ENCODE measurements at regions not wholly inside any gene's neighbourhood (a gene's known extent, or its start where the extent isn't known, plus 50 kb on each side); places are given as distances from the start of the nearest gene placed in this dataset.

DNA sequence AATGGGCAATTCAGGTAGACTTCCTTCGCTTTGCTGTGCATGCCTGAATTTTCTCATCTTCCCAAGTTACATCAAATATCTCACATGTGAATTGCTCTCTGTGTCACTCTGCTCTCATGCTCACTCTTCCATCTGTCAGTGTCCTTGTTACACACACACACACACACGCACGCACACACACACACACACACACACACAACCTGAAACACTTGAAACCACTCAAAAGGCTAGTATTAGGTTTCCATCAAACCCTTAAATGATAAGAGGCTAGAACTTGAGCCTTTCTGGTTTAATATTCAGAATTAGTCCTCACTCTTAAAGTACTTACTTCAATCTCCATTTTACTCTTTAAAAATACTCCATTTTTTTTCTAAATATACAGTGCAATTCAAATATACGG lies 282.4 kb downstream of the C11orf87 start:
- DNase-seq (ENCODE audit: low read depth, low spot score) (no peak), ATAC-seq (no peak)
- CTCF ChIA-PET = no interaction called here
- Histone ChIP-seq H3K27me3 (ENCODE audit: control insufficient read depth, insufficient read depth, low read length) (no peaks in the 10 kb centered on the region), H3K36me3 (ENCODE audit: control insufficient read depth, insufficient read depth, low read length) (no peaks in the 10 kb centered on the region), H3K27ac (ENCODE audit: low read length) (no peak overlapping the region), H3K4me1 (ENCODE audit: control insufficient read depth, insufficient read depth, low read length) (no peaks in the 10 kb centered on the region), H3K4me3 (ENCODE audit: low read depth in 2 of 2, low read length in 2 of 2) (no peak overlapping the region), H3K9me3 (ENCODE audit: control insufficient read depth, insufficient read depth, low read depth, low read length) (no peaks in the 10 kb centered on the region)
- POLR2A ChIA-PET = no interaction called here
- TF ChIP-seq POLR2AphosphoS5 (IDR thresholded peaks at IDR 0.05; ENCODE audit: low read depth, low read length) (no peak), TCF7L2 (IDR thresholded peaks at IDR 0.05; ENCODE audit: low read depth, low read length) (no peak), SIN3A (IDR thresholded peaks at IDR 0.05; ENCODE audit: borderline replicate concordance, insufficient read depth, low read depth, low read length) (no peak)
- TF ChIP-seq, protein P1, sequence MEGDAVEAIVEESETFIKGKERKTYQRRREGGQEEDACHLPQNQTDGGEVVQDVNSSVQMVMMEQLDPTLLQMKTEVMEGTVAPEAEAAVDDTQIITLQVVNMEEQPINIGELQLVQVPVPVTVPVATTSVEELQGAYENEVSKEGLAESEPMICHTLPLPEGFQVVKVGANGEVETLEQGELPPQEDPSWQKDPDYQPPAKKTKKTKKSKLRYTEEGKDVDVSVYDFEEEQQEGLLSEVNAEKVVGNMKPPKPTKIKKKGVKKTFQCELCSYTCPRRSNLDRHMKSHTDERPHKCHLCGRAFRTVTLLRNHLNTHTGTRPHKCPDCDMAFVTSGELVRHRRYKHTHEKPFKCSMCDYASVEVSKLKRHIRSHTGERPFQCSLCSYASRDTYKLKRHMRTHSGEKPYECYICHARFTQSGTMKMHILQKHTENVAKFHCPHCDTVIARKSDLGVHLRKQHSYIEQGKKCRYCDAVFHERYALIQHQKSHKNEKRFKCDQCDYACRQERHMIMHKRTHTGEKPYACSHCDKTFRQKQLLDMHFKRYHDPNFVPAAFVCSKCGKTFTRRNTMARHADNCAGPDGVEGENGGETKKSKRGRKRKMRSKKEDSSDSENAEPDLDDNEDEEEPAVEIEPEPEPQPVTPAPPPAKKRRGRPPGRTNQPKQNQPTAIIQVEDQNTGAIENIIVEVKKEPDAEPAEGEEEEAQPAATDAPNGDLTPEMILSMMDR (IDR thresholded peaks at IDR 0.05) = no peak
- TF ChIP-seq, protein P2, sequence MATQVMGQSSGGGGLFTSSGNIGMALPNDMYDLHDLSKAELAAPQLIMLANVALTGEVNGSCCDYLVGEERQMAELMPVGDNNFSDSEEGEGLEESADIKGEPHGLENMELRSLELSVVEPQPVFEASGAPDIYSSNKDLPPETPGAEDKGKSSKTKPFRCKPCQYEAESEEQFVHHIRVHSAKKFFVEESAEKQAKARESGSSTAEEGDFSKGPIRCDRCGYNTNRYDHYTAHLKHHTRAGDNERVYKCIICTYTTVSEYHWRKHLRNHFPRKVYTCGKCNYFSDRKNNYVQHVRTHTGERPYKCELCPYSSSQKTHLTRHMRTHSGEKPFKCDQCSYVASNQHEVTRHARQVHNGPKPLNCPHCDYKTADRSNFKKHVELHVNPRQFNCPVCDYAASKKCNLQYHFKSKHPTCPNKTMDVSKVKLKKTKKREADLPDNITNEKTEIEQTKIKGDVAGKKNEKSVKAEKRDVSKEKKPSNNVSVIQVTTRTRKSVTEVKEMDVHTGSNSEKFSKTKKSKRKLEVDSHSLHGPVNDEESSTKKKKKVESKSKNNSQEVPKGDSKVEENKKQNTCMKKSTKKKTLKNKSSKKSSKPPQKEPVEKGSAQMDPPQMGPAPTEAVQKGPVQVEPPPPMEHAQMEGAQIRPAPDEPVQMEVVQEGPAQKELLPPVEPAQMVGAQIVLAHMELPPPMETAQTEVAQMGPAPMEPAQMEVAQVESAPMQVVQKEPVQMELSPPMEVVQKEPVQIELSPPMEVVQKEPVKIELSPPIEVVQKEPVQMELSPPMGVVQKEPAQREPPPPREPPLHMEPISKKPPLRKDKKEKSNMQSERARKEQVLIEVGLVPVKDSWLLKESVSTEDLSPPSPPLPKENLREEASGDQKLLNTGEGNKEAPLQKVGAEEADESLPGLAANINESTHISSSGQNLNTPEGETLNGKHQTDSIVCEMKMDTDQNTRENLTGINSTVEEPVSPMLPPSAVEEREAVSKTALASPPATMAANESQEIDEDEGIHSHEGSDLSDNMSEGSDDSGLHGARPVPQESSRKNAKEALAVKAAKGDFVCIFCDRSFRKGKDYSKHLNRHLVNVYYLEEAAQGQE (IDR thresholded peaks at IDR 0.05; ENCODE audit: insufficient read depth in 1 of 2, low read depth in 2 of 2, low read length in 1 of 2) = no peak
- in situ Hi-C loops (cut with HindIII; ENCODE audit: low pct_unique_long_range_greater_than_20kb, low sequenced_read_pairs) (no loop called here), intact Hi-C loops (cut with micrococcal nuclease; ENCODE audit: unreplicated experiment) (no loop called here)
- BruUV-seq (replicated peaks) = no TSS peak

DNA sequence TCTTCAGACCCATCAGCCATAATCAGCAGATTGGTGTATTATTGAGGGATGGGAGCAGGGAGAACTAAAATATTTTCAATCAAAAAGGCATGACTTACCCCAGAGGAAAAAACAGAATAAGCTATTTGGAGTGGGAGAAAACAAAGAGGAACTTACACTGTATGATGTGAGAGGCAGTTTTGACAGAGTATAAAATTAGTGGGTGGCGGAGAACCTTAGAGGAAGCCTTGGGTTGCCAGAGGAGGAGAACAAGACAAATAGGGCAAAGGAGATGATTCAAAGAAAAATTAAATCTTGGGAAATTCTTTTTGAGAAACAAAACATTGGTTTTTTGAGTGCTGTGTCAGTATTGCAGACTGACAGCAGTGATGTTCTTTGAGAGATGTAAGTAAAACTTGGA lies 285.0 kb downstream of the C11orf87 start:
- POLR2A ChIA-PET = no interaction called here
- DNase-seq (ENCODE audit: low read depth, low spot score) (no peak), ATAC-seq (no peak)
- Histone ChIP-seq H3K9me3 (ENCODE audit: control insufficient read depth, insufficient read depth, low read depth, low read length) (no peaks in the 10 kb centered on the region), H3K27ac (ENCODE audit: low read length) (no peak overlapping the region), H3K36me3 (ENCODE audit: control insufficient read depth, insufficient read depth, low read length) (no peaks in the 10 kb centered on the region), H3K4me3 (ENCODE audit: low read depth in 2 of 2, low read length in 2 of 2) (no peak overlapping the region), H3K4me1 (ENCODE audit: control insufficient read depth, insufficient read depth, low read length) (no peaks in the 10 kb centered on the region), H3K27me3 (ENCODE audit: control insufficient read depth, insufficient read depth, low read length) (no peaks in the 10 kb centered on the region)
- TF ChIP-seq TCF7L2 (IDR thresholded peaks at IDR 0.05; ENCODE audit: low read depth, low read length) = no peak
- TF ChIP-seq, protein P1 (IDR thresholded peaks at IDR 0.05) = no peak
- TF ChIP-seq, protein P2 (IDR thresholded peaks at IDR 0.05; ENCODE audit: insufficient read depth in 1 of 2, low read depth in 2 of 2, low read length in 1 of 2) = no peak
- TF ChIP-seq SIN3A (IDR thresholded peaks at IDR 0.05; ENCODE audit: borderline replicate concordance, insufficient read depth, low read depth, low read length) = no peak
- TF ChIP-seq POLR2AphosphoS5 (IDR thresholded peaks at IDR 0.05; ENCODE audit: low read depth, low read length) = no peak
- BruUV-seq (replicated peaks) = no TSS peak
- intact Hi-C loops (cut with micrococcal nuclease; ENCODE audit: unreplicated experiment) (no loop called here), in situ Hi-C loops (cut with HindIII; ENCODE audit: low pct_unique_long_range_greater_than_20kb, low sequenced_read_pairs) (no loop called here)
- CTCF ChIA-PET = no interaction called here

Measured in Panc1 (cell line).